ENCODE measurements at regions not wholly inside any gene's neighbourhood (a gene's known extent, or its start where the extent isn't known, plus 50 kb on each side); places are given as distances from the start of the nearest gene placed in this dataset.

DNA sequence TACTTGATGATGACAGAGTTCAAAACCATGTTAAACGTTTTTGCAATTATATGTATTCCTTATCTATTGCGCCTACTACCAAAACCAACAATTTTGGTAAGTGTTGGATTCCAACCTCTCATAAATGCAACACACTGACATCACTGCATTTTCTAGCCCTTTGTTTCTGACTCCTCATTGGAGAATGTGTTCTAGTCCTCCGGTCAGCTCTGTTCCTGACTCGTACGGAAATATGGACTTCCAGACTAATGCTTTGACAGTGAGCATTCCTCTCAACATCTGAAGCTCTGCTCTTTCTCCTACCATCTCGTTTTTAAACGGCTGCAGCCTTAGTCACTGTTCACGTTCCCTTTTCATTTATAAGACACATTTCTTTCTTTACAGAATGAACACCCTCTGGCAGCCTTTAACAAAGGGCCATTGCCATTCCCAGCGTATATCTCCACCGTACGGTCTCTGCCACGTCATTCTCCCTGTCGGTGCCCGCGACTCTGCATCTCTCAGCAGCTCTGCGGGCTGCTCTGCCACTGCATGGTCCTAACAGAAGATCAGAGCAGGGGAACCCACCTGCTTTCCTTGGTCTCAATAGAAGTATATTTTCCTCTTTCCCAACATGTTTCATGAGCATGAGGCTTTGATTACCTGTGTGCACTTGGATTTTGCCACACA, 103.0 kb upstream of the SYNDIG1 start:
- Histone ChIP-seq H3K4me3 (ENCODE audit: low read length) (no peak overlapping the region), H3K27me3 (ENCODE audit: control insufficient read depth, insufficient read depth, low read length, poor library complexity, severe bottlenecking) (no peaks in the 10 kb centered on the region), H3K36me3 (ENCODE audit: control insufficient read depth, insufficient read depth, low read length) (no peaks in the 10 kb centered on the region), H3K9me3 (ENCODE audit: control insufficient read depth, low read length) (peaks cover 14% of the 10 kb centered on the region), H3K27ac (ENCODE audit: low read depth, low read length) (no peak overlapping the region), H3K4me1 (ENCODE audit: control insufficient read depth, insufficient read depth, low read length) (peaks cover 16% of the 10 kb centered on the region), H3K9ac (ENCODE audit: extremely low read depth, low read length, poor library complexity, severe bottlenecking) (no peak overlapping the region)
- Mint-ChIP-seq H3K4me1 (peaks cover 38% of the 10 kb centered on the region), H3K36me3 (ENCODE audit: low read depth) (peaks cover 3% of the 10 kb centered on the region), H3K27ac (no peak overlapping the region), H3K9me3 (peaks cover 13% of the 10 kb centered on the region), H3K27me3 (ENCODE audit: insufficient read depth) (peaks cover 47% of the 10 kb centered on the region), H3K4me3 (no peak overlapping the region)
- TF ChIP-seq, protein P1, sequence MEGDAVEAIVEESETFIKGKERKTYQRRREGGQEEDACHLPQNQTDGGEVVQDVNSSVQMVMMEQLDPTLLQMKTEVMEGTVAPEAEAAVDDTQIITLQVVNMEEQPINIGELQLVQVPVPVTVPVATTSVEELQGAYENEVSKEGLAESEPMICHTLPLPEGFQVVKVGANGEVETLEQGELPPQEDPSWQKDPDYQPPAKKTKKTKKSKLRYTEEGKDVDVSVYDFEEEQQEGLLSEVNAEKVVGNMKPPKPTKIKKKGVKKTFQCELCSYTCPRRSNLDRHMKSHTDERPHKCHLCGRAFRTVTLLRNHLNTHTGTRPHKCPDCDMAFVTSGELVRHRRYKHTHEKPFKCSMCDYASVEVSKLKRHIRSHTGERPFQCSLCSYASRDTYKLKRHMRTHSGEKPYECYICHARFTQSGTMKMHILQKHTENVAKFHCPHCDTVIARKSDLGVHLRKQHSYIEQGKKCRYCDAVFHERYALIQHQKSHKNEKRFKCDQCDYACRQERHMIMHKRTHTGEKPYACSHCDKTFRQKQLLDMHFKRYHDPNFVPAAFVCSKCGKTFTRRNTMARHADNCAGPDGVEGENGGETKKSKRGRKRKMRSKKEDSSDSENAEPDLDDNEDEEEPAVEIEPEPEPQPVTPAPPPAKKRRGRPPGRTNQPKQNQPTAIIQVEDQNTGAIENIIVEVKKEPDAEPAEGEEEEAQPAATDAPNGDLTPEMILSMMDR (conservative IDR thresholded peaks at IDR 0.05) = no peak
- 93 to 95% methylated on average over 16 of the region's 16 CpGs for WGBS, 2 experiments (ENCODE audit: insufficient coverage in 1 of 2, insufficient read length in 1 of 2)
- DNase-seq = no peak

DNA sequence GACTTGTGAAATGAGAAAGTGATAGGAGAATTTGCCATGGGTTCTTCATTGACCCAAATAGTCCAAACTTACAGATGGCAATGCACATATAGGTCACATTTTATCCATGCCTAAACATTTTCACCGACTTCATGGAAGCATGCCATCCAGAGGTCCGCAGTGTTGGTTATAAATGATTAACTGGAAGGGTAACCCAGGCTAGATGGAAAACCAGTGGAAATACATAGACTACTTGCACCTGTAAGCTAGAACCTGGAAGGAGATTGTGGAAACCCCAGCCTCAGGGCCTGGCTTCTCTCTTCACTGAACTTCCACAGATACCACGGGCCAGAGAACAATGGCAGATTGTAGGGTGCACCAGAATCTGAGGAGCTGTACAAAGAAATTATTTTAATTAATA, 103.8 kb upstream of the SYNDIG1 start:
- TF ChIP-seq, protein P1 (conservative IDR thresholded peaks at IDR 0.05) = no peak
- Mint-ChIP-seq H3K4me1 (peaks cover 38% of the 10 kb centered on the region), H3K27me3 (ENCODE audit: insufficient read depth) (peaks cover 49% of the 10 kb centered on the region), H3K4me3 (no peak overlapping the region), H3K9me3 (peaks cover 20% of the 10 kb centered on the region), H3K36me3 (ENCODE audit: low read depth) (peaks cover 3% of the 10 kb centered on the region), H3K27ac (no peak overlapping the region)
- Histone ChIP-seq H3K9ac (ENCODE audit: extremely low read depth, low read length, poor library complexity, severe bottlenecking) (no peak overlapping the region), H3K4me3 (ENCODE audit: low read length) (no peak overlapping the region), H3K9me3 (ENCODE audit: control insufficient read depth, low read length) (peaks cover 18% of the 10 kb centered on the region), H3K27me3 (ENCODE audit: control insufficient read depth, insufficient read depth, low read length, poor library complexity, severe bottlenecking) (no peaks in the 10 kb centered on the region), H3K27ac (ENCODE audit: low read depth, low read length) (no peak overlapping the region), H3K4me1 (ENCODE audit: control insufficient read depth, insufficient read depth, low read length) (peaks cover 16% of the 10 kb centered on the region), H3K36me3 (ENCODE audit: control insufficient read depth, insufficient read depth, low read length) (no peaks in the 10 kb centered on the region)
- 83 to 90% methylated on average over 1 to 3 of the region's 3 CpGs for WGBS, 2 experiments (ENCODE audit: insufficient coverage in 1 of 2, insufficient read length in 1 of 2)
- no peak for DNase-seq

DNA sequence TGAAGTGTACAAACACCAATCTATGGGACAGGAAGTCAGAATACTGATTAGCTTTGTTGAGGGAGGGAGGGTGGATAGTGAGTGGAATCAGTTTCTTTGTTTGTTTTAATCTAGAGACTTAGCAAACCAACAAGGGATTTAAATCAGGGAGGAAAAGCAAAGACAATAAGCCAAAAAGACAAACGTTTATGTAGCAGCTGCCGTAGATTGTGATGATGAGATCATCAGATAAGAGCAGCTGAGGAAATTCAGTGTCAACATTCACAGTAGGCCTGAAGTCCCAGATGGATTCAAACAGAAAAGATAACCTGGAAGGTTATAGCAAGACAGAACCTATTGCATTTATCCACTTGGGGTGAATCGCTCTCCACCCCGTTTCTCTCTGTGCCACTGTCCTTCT, 104.9 kb upstream of the SYNDIG1 start:
- Histone ChIP-seq H3K9ac (ENCODE audit: extremely low read depth, low read length, poor library complexity, severe bottlenecking) (no peak overlapping the region), H3K9me3 (ENCODE audit: control insufficient read depth, low read length) (peaks cover 18% of the 10 kb centered on the region), H3K4me3 (ENCODE audit: low read length) (no peak overlapping the region), H3K27me3 (ENCODE audit: control insufficient read depth, insufficient read depth, low read length, poor library complexity, severe bottlenecking) (no peaks in the 10 kb centered on the region), H3K27ac (ENCODE audit: low read depth, low read length) (no peak overlapping the region), H3K36me3 (ENCODE audit: control insufficient read depth, insufficient read depth, low read length) (no peaks in the 10 kb centered on the region), H3K4me1 (ENCODE audit: control insufficient read depth, insufficient read depth, low read length) (peaks cover 16% of the 10 kb centered on the region)
- Mint-ChIP-seq H3K4me1 (peaks cover 38% of the 10 kb centered on the region), H3K9me3 (peaks cover 22% of the 10 kb centered on the region), H3K4me3 (no peak overlapping the region), H3K36me3 (ENCODE audit: low read depth) (peaks cover 3% of the 10 kb centered on the region), H3K27ac (no peak overlapping the region), H3K27me3 (ENCODE audit: insufficient read depth) (peaks cover 60% of the 10 kb centered on the region)
- WGBS, 2 experiments (ENCODE audit: insufficient coverage in 1 of 2, insufficient read length in 1 of 2) = 35 to 46% methylated on average over 4 of the region's 4 CpGs
- no peak for DNase-seq
- TF ChIP-seq, protein P1 (conservative IDR thresholded peaks at IDR 0.05) = no peak
